Nucleus accumbens (tissue), 56 donors: ENCODE measurements at regions not wholly inside any gene's neighbourhood (a gene's known extent, or its start where the extent isn't known, plus 50 kb on each side); places are given as distances from the start of the nearest gene placed in this dataset.
A peak's percentile ranks its signal among the peaks of the same experiment; 100 is the strongest.

Experiments used
- DNase-seq, 56 donors: peaks; one replicate each; lab custom pipeline; 2025; lab: John Stamatoyannopoulos, UW

- DNase-seq = peak in 4 of 56 donors; percentile 0 to 4 (median 2)
Measured at GRCh38 chr16:55207693-55208428, 116.1 kb upstream of the IRX6 start.

GRCh38 chr16:55209626-55210025 lies 114.4 kb upstream of the IRX6 start:
- DNase-seq = no peak

- DNase-seq = no peak
Measured at GRCh38 chr16:55212791-55213190, 111.2 kb upstream of the IRX6 start.

- no peak for DNase-seq
Measured at GRCh38 chr16:55214412-55214811, 109.6 kb upstream of the IRX6 start.

GRCh38 chr16:55214974-55215494 lies 109.0 kb upstream of the IRX6 start:
- no peak for DNase-seq

- DNase-seq = no peak
Measured at GRCh38 chr16:55217392-55217791, 106.6 kb upstream of the IRX6 start.

GRCh38 chr16:55221836-55222235 lies 102.2 kb upstream of the IRX6 start:
- no peak for DNase-seq

GRCh38 chr16:55222486-55222885 lies 101.5 kb upstream of the IRX6 start:
- DNase-seq = no peak

- no peak for DNase-seq
Measured at GRCh38 chr16:55225972-55226542, 97.9 kb upstream of the IRX6 start.

- no peak for DNase-seq
Measured at GRCh38 chr16:55232822-55233221, 91.2 kb upstream of the IRX6 start.

GRCh38 chr16:55233464-55233863 lies 90.5 kb upstream of the IRX6 start:
- no peak for DNase-seq

- no peak for DNase-seq
Measured at GRCh38 chr16:55236655-55237054, 87.3 kb upstream of the IRX6 start.

GRCh38 chr16:55239723-55240122 lies 84.3 kb upstream of the IRX6 start:
- DNase-seq = no peak

GRCh38 chr16:55240888-55241287 lies 83.1 kb upstream of the IRX6 start:
- DNase-seq = no peak

GRCh38 chr16:55242667-55243066 lies 81.3 kb upstream of the IRX6 start:
- no peak for DNase-seq

GRCh38 chr16:55248058-55248457 lies 75.9 kb upstream of the IRX6 start:
- no peak for DNase-seq

- no peak for DNase-seq
Measured at GRCh38 chr16:55248494-55248893, 75.5 kb upstream of the IRX6 start.

GRCh38 chr16:55249361-55249760 lies 74.6 kb upstream of the IRX6 start:
- no peak for DNase-seq

GRCh38 chr16:55249936-55250335 lies 74.1 kb upstream of the IRX6 start:
- no peak for DNase-seq

GRCh38 chr16:55250701-55251100 lies 73.3 kb upstream of the IRX6 start:
- no peak for DNase-seq

- DNase-seq = no peak
Measured at GRCh38 chr16:55251151-55251550, 72.9 kb upstream of the IRX6 start.

GRCh38 chr16:55252577-55252976 lies 71.4 kb upstream of the IRX6 start:
- DNase-seq = no peak
